GM18867 (cell line): ENCODE measurements at regions not wholly inside any gene's neighbourhood (a gene's known extent, or its start where the extent isn't known, plus 50 kb on each side); places are given as distances from the start of the nearest gene placed in this dataset.
"Not testable (repeated sequence)": the region's sequence is repeated elsewhere in the genome, so short reads cannot be mapped to it uniquely, and the experiment has no call there.

ENCODE experiments used
- ATAC-seq: cut with Tn5 transposase; IDR thresholded peaks from one replicate; pipeline ENCODE4 v1.9.1; 2021; ENCODE audit warnings: mild to moderate bottlenecking, moderate library complexity; ENCODE audit not compliant: unreplicated experiment

DNA sequence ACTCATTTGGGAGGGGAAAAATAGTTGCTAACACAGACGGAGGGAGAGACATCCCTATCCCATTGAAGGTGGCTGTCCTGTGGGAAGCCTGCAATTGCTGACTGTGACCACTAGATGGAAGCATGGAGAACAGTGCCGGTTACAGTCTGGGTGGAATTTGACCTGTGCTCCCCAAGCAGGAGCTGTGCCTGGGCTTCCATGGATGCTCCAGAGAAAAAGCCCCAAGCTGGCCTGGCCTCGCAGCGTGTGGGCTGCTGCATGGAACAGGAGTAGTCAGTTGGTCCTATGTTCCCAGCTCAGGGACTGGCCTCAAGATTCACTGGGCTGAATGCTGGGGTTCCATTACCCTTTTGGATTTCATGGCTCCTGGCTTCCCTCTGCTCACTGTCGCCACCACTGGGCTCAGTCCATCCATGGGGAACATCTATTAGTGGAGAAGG, 116.3 kb upstream of the CHD6 start:
- ATAC-seq: no peak

DNA sequence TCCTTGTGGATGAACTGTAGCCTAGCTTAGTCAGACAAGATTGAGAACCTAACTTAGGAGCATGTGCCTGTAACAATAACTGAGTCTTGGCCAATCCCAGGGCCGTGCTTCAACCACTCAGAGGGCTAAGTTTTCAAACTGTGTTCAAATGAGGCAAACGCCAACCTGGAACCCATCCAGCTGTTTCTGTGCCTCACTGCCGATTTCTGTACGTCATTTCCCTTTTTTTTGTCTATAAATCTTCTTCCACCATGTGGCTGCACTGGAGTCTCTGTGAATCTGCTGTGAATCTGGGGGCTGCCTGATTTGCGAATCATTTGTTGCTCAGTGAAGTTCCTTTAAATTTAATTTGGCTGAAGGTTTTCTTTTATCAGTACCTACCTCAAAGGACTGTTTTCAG, 115.0 kb upstream of the CHD6 start:
- no peak for ATAC-seq

GRCh38 chr20:41731198-41731597, 113.0 kb upstream of the CHD6 start:
- ATAC-seq: not testable (repeated sequence)

GRCh38 chr20:41727681-41728080, 109.5 kb upstream of the CHD6 start:
- not testable (repeated sequence) for ATAC-seq

- no peak for ATAC-seq
Measured at GRCh38 chr20:41726727-41727126, 108.5 kb upstream of the CHD6 start.

- no peak for ATAC-seq
Measured at GRCh38 chr20:41719151-41719550, 101.0 kb upstream of the CHD6 start.

- ATAC-seq: no peak
Measured at GRCh38 chr20:41717483-41717882, 99.3 kb upstream of the CHD6 start.

DNA sequence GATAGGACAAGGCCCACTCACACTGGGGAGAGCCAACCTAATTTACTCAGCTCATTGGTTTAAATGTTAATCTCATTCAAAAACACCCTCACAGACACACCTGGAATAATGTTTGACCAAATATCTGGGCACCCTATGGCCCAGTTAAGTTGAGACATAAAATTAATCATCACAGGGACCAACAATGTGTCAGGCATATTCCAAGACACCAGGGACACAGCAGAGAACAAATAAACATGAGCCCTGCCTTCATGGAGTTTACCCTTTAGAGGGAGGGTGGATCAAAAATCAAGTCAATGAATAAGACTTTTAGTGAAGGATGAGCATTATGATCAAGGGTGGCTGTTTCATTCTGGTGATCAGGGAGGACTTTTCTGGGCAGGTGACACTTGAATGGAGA, 98.7 kb upstream of the CHD6 start:
- ATAC-seq: no peak

DNA sequence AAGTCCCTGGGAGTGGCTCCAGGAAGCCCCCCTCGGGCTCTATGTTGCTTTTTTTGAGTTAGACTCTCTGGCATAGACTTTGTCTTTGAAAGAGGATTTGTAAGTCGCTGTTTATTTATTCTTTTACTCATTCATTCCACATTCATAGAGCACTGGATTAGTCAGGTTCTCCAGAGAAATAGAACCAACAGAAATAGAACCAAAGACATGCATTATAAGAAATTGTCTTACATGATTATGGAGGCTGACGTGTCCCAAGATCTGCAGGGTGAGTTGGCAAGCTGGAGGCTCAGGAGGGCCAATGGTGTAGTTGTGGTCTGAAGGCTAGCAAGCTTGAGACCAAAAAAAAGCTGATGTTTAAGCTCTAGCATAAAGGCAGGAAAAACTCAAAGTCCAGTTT, 98.3 kb upstream of the CHD6 start:
- ATAC-seq: no peak

DNA sequence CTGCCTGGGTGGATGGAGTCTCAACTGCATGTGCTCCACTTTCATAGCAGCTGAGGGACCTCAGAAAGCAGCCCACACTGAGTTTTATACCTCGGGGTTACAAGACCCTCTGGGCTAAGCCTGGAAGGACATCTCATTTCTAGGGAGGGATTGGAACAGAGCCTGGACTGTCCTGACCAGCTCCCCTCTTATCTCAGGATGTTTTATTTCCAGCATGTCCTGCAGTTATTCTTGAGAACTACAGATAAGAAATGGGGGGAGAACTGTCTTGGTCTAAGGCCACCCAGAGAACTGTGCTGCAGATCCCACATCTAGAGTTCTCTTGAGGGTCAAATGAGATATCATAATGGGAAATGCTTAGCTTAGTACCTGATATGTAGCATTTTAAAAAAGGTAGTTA, 97.3 kb upstream of the CHD6 start:
- ATAC-seq: no peak

- ATAC-seq: no peak
Measured at GRCh38 chr20:41714030-41714429, 95.9 kb upstream of the CHD6 start.

- no peak for ATAC-seq
Measured at GRCh38 chr20:41704896-41705295, 86.7 kb upstream of the CHD6 start.

- ATAC-seq: no peak
Measured at GRCh38 chr20:41702647-41703046, 84.5 kb upstream of the CHD6 start.

GRCh38 chr20:41701588-41702348, 83.6 kb upstream of the CHD6 start:
- ATAC-seq: no peak

GRCh38 chr20:41699673-41700072, 81.5 kb upstream of the CHD6 start:
- ATAC-seq: not testable (repeated sequence)

DNA sequence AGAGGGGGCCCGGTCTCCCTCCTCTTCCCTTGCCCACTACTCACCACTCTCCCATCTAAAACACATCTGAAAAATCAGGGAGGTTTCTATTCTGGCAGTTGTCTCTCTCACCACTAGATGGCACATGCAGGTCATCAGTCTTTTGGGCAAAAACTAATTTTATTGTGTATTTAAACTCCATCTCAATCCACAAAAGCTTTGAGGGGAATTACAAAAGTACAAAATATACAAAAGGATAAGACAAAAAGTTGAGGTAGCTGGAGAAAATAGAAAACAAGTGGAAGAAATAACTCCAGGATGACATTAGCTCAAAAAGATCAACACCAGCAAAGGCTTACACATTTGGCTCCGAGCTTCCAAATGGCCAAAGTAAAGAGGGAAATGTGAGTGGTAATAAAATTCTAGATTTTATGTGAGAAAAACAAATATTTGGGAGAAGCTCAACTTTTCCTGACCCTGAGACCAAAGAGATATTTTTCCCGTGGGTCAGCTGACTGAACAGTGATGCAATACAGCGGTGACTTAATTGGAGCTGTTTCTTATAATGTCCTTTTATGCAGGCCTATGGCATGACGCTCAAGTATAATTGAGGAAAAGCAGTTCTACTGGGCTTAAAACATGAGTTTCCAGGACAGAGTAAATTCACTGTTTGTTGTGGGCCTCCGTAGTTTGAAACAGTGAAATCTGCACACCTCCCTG, 79.8 kb upstream of the CHD6 start:
- no peak for ATAC-seq

- ATAC-seq: no peak
Measured at GRCh38 chr20:41696428-41696827, 78.3 kb upstream of the CHD6 start.

DNA sequence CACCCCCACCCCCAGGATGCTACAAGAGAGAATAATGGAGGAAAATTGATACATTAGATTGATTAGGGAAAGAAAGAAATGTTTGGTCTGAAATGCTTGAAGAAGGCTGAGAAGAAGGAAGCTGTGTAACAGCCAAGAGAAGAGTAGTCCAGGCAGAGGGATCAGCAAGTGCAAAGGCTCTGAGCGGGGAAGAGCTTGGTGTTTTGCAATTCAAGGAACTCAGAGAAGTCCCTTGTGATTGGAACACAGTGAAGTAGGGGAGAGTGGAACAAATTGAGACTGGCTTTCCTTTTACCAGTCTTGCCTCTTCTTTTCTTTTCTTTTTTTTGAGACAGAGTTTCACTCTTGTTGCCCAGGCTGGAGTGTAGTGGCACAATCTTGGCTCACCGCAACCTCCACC, 76.6 kb upstream of the CHD6 start:
- no peak for ATAC-seq

DNA sequence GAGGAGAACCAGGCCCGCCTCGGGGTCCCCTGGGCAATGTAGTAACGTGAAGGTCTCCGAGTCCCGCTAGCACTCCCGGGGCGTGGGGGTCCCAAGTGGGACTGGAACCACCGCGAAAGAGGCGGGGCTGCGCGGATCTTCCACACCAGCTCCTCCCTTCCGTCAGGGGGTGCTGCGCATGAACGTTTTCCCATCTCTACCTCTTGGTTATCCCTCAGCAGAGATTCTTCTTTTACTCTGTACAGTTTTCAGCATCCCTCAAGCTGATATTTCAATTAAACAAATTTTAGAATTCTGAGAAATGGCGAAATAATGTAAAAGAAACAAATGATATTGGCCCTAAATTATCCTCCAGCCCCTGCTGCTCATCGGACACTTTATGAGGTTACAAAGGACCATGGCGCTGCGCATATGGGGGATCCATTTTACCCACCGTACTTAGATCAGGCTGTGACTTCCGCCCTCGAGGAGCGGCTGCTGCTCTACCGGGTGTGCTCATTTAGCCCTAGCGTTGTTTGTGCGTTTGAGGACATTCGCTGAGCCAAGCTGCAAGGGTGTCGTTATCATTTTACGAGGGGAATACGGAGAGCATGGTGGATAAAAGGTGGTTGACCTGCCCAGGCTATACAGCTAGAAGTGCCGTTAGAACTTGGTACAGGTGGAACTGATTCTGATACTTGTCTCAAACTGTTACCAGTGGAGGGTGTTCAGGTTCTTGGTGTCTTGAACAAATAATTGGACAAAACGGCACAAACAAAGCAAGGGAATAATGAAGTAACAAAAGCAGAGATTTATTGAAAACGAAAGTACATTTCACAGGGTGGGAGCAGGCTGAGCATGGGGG, 75.2 kb upstream of the CHD6 start:
- peak; percentile 91 for ATAC-seq

DNA sequence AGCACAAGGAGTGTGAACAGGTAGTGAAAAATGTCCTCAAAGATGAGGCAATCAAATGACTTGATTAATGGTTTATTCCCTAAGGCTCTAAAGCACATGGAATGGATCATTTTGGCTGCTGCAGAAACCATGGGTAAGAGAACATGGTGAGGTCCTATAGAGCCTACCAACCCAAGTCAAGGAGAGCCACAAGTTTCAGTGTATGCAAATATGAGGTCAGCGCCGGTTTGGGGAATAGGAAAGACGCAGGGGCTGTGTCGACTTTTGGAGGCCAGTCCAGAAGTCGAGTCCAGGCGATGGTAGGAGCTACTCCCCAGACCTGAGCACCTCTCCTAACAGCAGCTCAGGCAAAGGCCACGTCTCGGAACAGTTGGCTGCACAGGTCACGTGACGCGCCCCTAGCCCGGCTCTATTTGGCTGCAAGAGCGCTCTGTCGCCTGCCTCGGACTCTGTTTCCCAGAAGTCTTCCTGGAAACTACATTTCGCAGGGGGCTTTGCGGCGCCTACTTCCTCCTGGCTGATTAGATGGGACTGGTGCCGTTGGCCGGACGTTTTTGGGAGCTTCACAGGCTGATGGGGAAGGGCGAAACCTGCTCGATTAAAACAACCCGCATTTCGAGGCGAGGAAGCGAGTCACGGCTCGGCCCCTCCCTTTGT, 74.4 kb upstream of the CHD6 start:
- ATAC-seq: peak; percentile 48

DNA sequence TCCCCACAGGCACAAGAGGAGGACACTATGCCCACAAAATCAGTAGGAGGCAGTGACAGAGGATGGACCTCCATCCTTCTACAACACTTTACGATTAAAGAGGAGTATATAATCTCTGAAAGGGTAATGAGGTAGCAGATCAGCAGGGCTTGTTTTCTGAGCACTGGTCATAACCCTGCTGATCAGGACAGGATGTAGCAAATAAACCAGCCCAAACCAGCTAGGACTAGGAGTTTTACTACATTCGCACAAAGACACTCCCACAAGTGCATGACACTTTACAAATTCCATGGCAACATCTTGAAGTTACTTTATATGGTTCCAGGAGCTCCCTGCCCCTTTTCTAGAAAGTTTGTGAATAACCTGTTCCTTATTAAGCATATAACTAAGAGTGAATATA, 73.3 kb upstream of the CHD6 start:
- no peak for ATAC-seq
